Right ventricle myocardium superior (tissue), 1 donor: ENCODE measurements at regions not wholly inside any gene's neighbourhood (a gene's known extent, or its start where the extent isn't known, plus 50 kb on each side); places are given as distances from the start of the nearest gene placed in this dataset.
A peak's percentile ranks its signal among the peaks of the same experiment; 100 is the strongest.
"Not testable (repeated sequence)": the region's sequence is repeated elsewhere in the genome, so short reads cannot be mapped to it uniquely, and the experiment has no call there.

Experiments
- ATAC-seq: fragments of 200-7000 bp; cut with Tn5 transposase; one replicate; pipeline ENCODE4 v1.9.1; 2020; ENCODE audit warnings: mild to moderate bottlenecking; ENCODE audit not compliant: poor library complexity
- DNase-seq: peaks from one replicate; pipeline ENCODE4 v3.0.0-alpha.2; 2020
- intact Hi-C: fragments of 100-400 bp; cut with DNase I; formaldehyde crosslinking; loops from one replicate; pipeline ENCODE4 v1.11.2; 2022
- donor health status: DM: no; HTN: yes; CAD: no; lungs with severe emphysema.

DNA sequence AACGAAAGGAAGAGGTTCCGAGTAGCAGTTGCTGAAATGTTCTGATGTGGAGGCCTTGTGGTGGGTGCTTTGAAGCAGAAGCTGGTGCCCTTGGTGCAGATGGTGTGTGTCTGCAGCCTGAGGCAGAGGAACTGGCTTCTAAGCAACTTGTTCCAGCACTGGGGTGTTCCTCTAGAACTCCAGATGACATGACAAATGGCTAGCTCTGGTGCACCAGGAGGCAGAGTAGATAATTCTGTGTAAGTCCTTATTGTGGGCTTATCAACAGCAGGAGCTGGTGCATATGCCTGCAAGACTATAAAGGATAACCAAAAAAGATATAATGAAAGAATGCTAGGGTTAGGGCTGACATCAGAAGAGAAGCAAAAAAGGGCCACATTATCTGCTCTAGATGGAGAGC, 76.5 kb downstream of the ARL5B start:
- intact Hi-C loops = no loop called here
- DNase-seq (no peak), ATAC-seq (no peak)

DNA sequence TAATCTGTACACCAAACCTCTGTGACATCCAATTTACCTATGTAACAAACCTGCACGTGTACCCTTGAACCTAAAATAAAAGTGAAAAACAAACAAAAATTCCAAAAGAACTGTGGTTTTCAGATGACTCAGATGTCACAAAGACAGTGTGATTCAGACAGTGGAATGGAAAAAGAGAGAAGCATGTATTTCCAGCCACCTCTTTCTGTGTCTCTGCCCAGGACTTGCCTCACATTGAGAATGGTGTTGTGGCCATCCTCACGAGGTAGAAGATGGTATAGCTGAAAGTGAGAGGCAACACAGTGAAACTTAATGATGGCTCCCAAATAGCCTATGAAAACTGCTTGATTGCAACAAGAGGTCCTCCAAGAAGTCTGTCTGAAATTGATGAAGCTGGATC, 78.0 kb downstream of the ARL5B start:
- DNase-seq = no peak
- intact Hi-C loops = no loop called here
- ATAC-seq = no peak

DNA sequence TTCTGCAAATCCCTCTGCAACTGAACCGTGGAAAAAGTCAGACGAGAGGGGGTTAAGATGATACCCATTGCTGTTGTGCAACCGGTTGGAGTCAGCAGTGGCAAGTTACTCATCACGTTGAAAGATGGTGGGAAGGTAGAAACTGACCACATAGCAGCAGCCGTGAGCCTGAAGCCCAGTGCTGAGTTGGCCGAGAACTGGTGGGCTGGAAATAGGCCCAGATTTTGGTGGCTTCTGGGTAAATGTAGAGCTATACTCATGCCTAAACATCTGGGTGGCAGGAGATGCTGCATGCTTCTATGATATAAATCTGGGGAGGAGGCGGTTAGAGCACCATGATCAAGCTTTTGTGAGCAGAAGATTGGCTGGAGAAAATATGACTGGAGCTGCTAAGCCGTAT, 78.6 kb downstream of the ARL5B start:
- no peak for DNase-seq
- intact Hi-C loops = no loop called here
- ATAC-seq = no peak

DNA sequence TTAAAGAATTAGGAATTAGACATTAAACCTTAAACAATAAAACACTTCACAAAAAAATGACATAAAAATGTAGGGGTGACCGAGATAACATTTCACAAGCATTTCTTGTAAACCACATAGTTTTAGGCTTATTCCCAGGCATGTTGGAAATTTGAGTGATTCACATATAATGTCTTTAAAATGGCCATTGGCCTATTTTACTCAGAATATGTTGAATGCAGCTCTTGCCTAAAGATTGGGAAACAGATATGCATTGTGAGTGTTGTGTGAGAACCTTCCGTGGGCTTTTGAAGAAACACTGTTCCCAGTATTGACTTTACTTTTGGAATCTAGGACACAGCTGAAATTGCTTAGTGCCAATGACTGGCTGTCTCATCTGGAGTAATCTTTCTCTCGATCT, 79.6 kb downstream of the ARL5B start:
- intact Hi-C loops = no loop called here
- ATAC-seq (no peak), DNase-seq (no peak)

DNA sequence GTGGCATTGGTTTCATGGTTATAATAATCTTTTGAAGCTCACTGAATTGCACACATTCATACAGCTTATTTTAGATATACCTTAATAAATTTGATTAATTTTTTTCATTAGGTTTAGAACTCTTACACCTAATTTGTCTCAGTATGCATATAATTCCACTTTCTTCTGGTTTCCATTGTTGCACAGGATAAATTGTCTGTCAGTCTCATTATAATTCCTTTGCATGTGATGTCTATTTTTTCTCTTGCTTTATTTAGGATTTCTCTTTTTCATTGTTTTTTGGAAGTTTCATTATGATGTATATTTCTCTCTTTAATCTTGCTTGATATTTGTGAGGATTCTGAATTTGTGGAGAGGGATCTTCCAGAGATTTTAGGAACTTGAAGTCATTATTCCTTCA, 84.7 kb downstream of the ARL5B start:
- no peak for ATAC-seq
- intact Hi-C loops = no loop called here
- DNase-seq = no peak

DNA sequence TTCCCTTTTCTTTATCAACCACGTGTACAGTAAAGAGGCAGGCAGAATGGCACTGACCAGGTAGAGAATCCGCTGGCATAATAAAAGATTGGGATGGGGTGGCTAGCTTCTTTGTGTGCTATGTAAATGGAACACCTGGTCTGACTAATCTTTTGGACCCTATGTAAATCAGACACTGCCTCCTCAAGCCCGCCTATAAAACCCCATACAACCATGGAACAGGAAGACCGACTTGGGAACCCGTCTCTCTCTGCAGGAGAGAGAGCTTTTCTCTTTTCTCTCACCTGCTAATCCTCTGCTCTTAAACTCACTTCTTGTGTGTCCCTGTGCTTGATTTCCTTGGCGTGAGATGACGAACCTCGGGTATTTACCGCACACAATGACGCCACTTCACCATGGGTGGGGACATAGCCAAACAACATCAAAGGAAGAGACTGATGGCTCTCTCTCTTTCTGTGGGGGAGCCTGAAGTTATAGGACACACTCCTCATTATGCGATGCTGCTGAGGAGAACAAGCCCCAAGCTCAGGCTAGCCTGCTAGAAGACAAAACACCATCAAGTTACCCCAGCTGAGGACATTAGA, 94.2 kb downstream of the ARL5B start:
- no peak for ATAC-seq
- intact Hi-C loops = no loop called here
- no peak for DNase-seq

DNA sequence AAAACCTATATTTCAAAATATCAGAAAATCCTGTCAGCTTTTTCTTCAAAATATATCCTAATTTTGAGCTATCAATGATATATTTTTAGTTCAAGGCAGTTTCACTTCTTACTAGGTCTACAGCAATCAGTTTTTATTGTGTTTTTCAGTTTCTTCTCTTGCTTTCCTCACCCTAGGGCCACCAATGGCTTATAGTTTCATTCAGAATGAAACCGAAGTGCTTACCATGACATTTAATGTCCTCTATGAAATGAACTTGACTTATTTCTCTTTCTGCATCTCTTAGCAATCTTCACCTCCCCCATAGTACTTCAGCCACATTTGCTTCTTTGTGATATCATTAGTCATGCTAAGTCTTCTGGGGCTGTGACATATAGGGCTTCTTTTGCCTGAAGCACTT, 100.3 kb downstream of the ARL5B start:
- DNase-seq = no peak
- ATAC-seq = no peak
- intact Hi-C loops = no loop called here

DNA sequence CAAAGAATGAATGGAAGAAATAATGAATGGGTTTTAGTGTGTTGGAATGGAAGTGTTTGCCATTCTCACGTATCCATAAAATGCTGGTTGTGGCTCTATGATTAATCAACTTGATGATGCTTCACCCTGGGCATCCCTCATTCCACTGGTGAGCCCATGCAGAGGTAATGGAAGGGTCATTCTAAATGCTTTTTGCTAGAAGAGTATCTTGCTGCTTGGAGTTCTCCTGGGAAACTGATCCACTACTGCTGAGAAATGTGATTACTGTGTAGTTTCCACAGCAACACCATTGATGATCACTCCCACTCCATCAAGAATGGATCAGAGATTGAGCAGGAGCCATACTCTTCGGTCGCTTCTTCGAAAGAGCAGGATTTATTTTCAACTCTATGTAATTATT, 101.6 kb downstream of the ARL5B start:
- no peak for ATAC-seq
- intact Hi-C loops = no loop called here
- DNase-seq = no peak

DNA sequence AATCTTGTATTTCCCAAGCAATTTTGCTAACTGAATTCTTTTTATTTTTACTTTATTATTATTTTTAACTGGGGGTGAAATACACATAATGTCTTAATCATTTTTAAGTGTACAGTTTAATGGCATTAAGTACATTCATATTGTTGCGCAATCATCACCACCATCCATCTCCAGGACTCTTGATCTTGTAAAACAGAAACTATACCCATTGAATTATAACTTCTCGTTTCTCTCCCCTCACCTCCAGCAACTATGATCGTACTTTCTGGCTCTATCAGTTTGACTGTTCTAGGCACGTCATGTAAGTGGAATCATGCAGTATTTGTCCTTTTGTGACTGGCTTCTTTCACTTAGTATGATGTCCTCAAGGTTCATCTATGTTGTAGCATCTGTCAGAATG, 108.8 kb downstream of the ARL5B start:
- intact Hi-C loops = no loop called here
- ATAC-seq = no peak

DNA sequence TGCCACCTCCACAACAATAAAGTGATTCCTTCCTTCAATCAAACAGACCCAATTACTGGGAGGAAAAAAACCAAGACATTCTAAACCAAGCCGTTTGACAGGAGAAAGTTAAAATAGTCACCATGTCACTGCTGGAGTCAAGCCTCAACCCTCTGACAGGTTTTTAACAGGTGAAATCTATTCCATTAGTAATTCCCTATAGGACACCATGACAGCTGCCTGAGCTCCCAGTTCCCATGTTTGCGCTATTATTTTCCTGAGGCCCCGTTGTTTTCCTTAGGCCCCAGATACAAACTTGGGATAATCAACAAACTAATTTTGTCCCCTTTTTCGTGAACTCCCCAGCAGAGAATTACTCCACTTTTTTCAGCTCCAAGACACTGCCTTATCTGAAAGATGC, 113.9 kb downstream of the ARL5B start:
- no peak for ATAC-seq
- intact Hi-C loops = no loop called here
- DNase-seq = no peak

More for the DNA sequence above, 108.8 kb downstream of the ARL5B start:
- DNase-seq = no peak

DNA sequence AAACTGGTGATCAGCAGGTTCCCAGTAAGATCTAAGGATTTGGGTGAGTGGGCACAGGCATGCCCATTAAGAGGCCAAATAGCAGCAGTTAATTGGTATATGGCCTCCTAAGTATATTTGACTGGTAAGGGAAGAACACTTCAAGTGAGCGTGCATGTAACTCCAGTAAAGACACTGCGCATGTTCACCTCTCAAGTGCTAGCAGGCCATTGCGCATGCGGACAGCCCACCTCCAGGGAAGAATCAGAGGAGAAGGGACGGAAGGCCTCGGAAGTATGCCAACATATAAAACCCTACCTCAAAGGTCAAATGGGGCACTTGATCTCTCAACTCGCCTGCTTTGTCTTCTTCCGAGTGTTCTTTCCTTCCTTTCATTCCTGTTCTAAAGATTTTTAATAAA, 118.0 kb downstream of the ARL5B start:
- intact Hi-C loops = no loop called here
- no peak for DNase-seq

DNA sequence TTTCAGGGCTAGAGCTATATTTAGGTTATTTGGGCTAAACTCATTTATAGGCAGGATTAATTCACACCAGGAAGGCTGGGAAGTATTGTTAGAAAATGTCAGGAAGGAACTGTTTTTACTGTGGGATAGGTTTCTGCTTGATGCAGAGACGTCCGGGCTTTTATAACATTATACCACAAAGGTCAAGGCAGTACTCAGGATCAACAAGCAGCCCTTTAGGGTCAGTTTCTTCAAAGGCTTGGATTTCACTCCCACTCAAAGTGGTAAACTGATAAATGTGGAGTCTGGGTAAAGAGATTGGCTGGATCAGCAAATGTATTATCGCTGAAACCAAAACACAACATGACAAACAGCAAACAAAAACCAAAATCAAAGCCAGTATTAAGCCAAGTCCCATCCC, 127.2 kb downstream of the ARL5B start:
- ATAC-seq = no peak

More for the DNA sequence above, 118.0 kb downstream of the ARL5B start:
- no peak for ATAC-seq

DNA sequence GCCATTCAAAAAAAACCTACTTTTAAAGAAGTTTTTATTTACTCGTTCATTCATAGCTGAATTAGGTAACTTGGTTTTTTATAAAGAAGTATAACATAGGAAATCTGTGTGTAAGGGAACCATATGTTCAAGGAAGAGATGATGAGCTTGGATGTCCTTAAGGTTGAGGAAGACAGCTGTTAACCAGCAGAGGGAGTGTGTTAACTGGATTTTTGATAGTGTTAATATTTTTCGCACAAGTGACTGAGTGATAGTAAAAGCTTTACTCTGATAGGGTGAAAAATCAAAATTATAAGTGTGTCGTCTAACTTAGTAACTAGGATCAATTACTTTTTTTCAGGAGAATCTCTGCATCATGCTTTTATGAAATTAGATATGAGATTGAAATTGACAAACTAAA, 134.7 kb downstream of the ARL5B start:
- no peak for ATAC-seq
- intact Hi-C loops = no loop called here

More for the DNA sequence above, 127.2 kb downstream of the ARL5B start:
- intact Hi-C loops = no loop called here
- no peak for DNase-seq

DNA sequence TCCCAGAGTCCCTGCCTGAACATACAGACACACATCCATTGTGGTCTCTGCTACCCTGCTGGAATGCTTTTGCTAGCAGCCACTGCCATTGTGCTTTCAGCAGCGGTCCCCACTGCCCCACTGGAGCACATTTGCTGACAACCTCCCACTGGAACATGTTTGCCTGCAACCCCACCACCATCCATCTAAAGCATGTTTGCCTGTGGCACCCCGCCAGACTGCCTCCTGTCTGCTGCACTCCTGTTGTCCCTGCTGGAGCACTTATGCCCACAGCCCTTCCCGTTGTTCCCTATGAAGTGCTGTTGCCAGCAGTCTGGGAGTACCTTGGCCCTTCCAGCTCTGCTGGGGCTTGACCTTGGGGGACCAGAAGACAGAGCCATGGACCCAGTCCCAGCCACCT, 136.3 kb downstream of the ARL5B start:
- DNase-seq = peak; percentile 32
- ATAC-seq = no peak
- intact Hi-C loops = no loop called here

More for the DNA sequence above, 134.7 kb downstream of the ARL5B start:
- DNase-seq = no peak

DNA sequence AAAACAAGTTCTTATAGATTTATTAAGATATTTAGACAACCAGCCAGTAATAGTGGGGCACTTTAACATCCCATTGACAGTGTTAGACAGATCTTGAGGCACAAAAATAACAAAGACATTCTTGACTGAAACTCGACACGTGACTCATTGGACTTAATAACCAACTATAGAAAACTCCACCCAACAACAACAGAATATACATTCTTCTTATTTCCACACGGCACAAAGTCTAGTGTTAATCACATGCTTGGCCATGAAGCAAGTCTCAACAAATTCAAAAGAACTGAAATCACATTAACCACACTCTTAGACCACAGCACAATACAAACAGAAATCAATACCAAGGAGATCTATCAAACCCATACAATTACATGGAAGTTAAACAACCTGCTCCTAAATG, 138.1 kb downstream of the ARL5B start:
- ATAC-seq (no peak), DNase-seq (no peak)
- intact Hi-C loops = no loop called here

DNA sequence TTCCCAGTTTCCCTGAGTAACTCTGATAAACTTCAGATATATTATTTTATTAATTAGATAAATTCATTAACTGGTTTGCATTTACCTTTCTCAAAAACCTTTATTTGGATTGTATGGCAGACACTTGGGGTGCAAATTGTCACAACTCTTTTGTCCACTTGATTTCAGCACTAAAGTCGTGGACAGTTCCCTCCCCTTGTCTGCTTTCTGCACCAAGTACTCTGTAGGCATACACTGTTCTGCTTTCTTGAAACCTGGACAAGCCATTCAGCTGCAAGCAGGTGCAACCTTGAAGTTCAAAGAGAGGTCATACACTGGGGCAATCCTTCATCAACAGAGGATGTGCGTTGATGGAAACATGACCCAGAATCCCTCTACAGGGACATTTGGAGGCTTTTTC, 162.9 kb downstream of the ARL5B start:
- intact Hi-C loops = no loop called here
- DNase-seq (no peak), ATAC-seq (no peak)

DNA sequence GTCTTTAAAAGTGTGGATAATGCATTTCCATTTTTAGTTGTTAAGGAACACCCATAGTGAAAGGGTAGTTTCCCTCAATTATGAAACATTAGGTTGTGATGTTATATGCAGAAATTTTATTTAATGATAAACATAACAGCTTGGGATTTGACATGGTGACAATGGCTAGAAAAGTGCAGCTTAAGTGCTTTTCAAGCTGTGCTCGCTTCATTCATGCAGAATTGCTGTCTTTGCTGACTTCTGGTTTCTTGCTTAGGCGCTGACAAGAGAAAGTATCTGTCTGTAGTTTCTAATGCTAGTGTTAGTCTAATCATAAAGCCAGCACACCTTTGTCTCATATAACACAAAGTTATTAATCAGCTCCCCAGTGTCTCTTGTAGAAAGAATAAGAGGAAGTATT, 170.0 kb downstream of the ARL5B start:
- DNase-seq = no peak
- ATAC-seq = no peak
- intact Hi-C loops = no loop called here

DNA sequence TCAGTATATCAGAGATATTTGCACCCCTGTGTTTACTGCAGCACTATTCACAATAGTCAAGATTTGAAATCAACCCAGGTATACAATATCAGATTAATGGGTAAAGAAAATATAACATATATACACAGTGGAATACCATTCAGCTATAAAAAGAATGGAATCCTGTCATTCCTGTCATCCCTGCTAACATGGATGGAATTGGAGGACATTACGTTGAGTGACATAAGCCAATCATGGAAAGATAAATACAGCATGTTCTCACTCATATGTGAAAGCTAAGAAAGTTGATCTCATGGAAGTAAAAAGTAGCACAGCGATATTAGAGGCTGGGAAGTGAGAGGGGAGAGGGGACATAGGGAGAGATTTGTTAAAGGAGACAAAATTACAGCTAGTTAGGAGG, 171.0 kb downstream of the ARL5B start:
- ATAC-seq (no peak), DNase-seq (no peak)
- intact Hi-C loops = no loop called here

DNA sequence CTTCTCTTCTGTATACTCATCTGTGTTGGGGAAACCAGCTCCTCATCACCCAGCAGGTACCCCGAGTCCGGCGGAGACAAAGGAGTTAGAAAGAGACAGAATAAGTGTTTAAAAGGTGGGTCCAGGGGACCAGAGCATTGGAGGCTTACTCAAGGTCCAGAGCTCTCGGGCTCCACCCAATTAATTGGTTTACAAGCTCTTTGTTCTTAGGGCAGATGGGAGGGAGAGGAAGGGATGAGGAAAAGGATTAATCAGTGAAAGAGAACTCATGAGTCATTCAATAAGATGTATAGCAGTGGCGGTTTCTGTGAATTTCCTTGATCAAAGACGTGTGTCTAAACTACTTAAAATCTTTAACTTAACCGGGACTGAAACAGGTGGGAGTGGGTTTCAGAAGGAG, 192.0 kb upstream of the MALRD1 start:
- DNase-seq, intact Hi-C loops, ATAC-seq: not testable (repeated sequence)

DNA sequence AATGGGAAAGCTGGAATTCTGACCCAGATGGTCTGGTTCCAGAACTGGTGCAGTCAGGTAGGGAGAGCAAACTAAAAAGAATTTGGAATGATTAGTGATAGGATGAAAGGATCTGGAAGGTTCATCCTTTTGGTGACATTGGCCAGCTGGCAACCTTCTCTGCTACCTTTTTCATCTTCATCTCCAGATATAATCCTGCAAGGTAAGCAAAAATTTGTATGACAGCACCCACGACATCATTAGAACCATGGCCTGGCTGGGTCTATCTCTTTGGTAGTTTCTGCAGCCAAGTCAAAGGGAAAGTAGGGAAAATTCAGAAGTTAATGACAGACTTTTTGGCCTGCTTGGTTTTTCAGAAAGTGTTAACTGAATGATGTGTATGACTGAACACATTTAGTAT, 188.9 kb upstream of the MALRD1 start:
- no peak for DNase-seq
- ATAC-seq = no peak
- intact Hi-C loops = no loop called here

DNA sequence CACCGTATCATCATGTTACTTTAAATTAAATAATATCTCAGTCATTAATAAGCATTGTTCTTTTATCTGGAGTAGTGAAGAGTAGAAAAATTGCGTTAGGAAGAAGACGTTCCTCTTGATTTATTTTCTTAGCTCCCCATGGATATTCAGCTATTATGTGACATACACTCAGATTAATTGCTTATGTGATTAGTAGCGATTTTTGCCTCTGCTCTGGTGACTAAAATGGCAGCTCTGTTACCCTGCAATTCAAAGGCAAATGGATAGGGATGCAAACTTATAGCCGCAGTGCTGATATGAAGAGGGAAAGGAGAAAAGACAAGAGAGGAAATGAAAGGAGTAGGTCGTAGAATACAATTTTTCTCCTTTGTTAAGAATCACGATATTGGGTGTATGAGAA, 188.4 kb upstream of the MALRD1 start:
- intact Hi-C loops = no loop called here
- DNase-seq = no peak
- no peak for ATAC-seq
